HG02840 (cell line): ENCODE measurements at regions not wholly inside any gene's neighbourhood (a gene's known extent, or its start where the extent isn't known, plus 50 kb on each side); places are given as distances from the start of the nearest gene placed in this dataset.
A peak's percentile ranks its signal among the peaks of the same experiment; 100 is the strongest.

Experiments used
- ATAC-seq: cut with Tn5 transposase; IDR thresholded peaks from one replicate; pipeline ENCODE4 v1.9.1; 2021; ENCODE audit warnings: mild to moderate bottlenecking, moderate library complexity, moderate number of reproducible peaks; ENCODE audit not compliant: unreplicated experiment, low FRiP score

DNA sequence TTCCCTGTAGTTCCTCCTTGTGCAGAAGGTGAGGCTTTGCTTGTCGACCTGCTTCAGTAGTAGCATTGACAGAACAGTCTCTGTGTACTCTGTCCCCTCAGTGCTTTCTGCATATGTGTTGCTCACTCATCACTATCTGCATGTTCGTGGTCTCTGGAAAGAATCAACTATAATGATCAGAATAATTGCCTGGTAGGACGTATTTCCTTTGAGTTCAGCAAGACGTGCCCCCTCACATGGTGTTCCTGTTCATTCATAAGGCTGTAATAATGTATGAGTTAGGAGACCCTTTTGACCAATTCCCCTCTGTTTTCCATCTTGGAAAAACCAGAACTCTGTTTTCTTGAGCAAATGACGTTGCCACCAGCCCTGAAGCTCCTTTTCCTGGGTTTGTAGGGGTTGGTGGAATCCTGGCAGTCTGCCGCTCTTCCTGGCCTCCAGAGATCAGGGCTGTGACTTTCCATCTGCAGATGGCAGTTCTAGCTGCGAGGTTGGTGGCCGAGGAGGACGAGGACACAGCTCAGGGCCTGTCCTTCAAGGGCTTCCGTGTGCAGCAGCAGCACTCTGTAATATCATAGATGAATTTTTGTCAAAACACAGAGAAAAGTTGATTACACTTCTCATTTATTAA is 61.9 kb downstream of the EXOSC2 start:
- no peak for ATAC-seq

DNA sequence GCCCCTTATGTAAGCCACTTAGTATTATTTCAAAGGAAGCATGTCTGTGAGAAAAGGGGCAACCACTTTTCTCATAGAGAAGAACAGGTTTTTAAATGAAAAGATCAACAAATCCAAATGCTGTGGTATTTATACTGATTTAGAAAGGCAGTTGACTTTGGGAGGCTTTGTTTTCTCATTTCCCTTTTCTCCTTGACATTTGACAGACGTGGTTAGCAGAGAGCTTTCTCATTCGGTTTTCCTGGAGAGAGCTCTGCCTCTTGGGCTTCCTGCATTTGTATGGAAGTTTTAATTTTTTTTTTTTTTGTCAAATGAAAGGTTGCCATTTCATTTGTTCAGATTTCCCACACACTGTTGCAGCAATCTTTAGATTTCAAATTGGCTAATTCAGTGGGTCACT is 62.5 kb downstream of the EXOSC2 start:
- ATAC-seq, result no peak

DNA sequence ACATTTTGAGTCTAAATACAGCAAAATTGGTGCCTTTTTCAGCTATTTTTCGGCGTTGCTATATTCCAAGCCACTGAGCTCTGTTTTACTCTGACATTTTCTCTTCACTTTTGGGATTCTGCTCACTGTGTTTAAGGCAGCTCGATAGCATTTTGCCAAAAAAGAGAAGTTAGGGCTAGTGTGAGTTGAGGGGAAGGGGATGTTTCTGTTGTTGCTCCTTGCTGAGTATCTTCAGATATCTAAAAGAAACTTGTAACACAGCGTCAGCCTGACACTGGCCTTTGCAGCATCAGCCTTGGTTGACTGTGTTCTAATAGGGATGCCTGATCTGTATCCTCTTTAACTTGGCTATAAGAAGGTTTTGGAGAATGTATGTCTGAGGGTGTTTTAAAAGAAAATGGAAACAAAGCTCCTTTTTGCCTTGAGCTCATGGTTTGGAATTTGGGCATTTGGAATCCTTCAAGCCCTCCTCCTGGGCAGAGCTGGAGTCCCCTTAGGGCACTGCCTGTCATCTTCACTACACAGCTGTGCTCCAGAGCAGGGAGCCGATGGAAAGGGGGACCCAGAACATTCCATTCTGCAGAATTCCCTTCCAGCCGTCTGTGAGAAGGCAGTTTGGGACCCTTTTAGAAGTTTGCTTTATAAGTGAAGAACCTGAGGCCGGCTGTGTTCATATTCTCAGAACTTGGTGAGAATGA is 63.0 kb downstream of the EXOSC2 start:
- no peak for ATAC-seq

DNA sequence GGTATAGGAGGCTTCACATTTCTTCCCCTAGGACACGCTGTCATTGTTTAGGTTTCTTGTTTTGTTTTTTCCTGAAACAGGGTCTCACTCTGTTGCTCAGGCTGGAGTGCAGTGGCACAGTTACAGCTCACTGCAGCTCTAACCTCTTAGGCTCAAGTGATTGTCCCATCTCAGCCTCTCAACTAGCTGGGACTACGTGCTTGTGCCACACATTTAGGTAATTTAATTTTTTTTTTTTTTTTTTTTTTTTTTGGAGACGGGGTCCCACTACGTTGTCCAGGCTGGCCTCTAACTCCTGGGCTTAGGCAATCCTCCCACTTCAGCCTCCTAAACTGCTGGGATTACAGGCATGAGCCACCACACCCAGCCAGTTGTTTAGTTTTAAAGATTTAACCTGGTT is 66.2 kb downstream of the EXOSC2 start:
- ATAC-seq, result no peak

DNA sequence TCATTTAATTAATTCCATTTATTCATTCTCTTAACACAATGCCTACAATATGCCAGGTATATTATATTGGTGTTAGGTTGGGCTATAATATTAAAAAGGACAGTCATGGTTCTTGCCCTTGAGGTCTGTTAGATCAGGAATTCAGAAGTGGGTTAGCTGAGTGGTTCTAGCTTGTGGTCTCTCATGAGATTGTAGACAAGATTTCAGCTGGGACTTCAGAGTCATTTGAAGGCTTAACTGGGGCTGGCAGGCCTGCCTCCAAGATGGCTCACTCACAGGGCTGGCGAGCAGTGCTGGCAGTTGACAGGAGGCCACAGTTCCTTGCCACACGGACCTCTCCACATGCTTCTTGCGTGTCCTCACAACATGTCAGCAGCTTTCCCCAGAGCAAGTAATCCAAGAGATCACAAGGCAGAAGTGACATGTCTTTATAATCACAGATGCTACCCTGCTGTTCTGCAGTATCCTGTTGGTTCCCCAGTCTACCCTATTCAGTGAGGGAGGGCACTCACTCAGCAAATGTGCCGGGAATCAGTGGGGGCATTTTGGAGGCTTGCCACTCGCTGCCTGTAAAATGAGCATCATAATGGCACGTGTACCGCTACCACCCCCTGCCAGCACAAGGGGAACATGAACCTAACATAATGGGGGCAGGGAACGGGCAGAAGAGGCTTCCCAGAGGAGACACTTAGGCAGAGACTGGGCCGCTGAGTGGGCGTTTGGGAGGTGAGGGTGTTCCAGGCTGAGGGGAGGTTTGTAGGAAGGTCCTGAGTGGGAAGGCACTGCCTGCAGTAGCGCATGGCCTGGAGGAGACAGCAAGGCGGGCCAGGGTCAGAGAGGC is 70.0 kb downstream of the EXOSC2 start:
- ATAC-seq, result no peak

DNA sequence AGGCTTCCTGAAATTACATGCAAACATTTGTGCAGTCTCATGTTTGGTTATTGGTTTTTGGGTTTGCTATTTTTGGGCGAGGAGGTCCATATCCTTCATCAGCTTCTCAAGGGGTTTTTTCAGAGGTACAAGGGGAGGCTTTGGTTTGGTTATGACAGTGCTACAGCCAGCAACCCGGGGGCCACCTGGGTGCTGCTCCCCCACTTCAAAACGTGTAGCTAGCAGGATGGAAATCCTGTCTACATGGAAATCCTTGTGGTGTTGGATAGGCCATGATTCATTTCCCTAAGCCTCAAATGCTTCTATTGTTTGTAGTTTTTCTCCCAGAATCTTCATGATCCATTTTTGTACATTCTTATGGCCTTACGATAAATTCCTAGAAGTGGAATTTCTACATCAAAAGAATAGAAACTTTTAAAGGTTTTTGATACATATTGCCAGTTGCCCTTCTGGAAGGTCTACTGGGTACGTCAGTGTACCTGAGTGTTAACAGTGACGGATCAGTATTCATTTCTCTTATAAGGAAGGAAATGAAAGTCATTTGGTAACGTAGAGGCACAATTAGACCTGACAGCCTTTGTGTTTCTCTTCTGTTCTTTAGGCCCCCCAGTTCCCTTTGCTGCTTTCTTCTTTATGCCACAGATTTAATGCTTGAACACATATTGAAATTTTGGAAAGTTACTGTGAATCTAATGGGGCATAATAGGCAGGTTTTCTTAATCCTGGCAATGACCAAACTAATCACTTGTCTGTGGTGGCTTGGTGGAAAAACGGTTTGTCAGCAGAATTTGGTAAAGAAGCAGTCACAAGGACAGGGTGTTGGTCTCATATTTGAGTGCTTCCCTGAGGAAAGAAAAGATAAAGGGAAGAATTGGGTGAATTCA is 69.7 kb upstream of the ABL1 start:
- peak; percentile 52 for ATAC-seq

DNA sequence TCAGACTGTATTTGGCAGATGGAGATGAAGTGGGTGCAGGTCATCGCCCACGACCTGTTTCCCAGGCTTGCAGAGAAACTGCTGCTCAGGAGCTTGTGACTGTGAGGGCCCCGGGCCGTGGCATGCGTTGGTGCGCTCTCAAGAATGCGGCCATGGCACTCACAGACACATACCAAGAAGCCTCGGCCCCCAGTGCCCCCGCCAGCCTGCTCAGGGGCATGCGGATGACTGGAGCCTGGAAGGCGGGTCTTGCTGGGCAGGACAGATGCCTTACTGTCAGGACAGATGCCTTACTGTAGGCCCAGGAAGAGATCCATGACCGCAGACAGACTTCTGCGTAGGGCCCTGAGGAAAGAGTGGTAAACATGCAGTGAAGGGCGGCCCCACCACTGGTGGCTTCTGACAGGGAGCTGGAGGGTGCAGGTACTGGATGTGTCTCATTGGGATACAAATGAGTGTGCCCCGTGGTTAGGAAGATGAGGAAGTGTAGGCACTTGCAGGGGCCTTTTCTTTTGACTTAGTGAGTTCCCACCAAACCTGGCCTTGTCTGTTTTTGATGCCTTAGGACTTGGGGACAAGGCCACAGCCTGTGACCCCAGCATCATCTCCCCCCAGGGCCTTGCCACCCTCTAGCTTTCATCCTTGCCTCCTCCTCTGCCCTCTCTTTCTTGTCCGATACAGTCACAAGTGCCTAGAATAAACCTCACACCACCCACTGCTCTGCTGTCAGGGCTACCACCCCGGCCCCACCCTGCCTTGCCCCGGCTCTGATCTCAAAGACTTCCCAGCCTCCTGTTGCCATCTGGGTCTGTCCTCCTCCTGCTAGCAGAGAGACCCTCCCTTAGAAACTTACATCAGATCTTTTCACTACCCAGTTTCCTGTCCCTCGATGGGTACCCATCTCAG is 68.8 kb upstream of the ABL1 start:
- ATAC-seq, result no peak

DNA sequence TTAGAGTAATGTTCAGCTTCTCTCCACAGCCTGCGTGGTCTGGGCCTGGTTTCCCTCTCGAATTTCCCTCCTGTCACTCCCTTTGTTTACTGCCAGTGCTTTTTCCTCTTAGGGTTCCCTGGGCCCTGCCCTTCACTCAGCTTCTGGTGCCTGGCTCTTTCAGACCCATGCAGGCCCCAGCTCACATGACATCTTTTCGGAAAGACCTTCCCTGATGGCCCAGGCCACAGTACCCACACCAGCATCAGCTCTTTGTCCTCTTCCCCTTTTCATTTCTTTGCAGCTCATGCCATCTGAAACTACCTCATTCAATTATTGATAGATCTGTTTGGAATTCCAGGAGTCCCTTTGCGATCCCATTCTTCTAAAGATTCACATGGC is 68.1 kb upstream of the ABL1 start:
- no peak for ATAC-seq

DNA sequence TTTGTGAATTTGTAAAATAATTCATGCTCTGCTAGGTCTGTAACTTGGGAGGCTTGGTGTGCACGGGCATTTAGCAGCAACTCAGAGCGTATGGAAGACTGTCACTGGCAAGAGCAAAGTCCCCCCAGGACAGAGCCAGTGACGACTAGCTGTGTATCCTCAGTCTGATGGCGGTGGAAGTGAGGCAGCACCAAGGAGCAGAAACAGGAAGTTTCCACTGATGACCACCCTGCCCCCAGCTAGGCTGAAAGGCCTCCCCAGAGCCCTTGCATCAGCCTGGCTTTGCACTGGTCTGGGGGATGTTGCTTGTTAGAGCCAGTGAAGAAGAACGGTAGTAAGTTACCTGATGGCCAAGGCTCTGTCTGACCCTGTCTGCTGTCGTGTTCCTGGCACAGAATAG is 66.8 kb upstream of the ABL1 start:
- no peak for ATAC-seq

DNA sequence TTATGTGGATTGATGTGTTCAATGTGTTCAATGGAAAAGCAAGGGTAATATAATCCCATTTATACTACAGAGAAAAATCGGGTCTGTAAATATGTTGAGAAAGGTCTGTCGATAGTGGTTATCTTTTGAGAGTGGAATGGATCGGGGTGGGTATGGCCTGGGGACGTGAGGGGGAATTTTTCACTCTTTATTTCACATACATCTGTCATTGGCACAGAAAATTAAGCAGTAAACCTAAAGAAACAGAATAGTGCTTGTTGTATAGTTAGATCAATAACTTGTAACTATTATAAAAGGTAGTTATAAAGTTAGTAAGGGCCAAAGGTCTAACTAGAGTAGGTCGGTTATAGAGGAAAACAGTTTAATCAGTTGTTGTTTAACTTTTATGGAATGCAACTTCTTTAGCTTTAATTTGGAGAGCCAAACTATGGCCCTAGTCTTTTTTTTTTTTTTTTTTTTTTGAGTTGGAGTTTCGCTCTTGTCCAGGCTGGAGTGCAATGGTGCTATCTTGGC is 66.1 kb upstream of the ABL1 start:
- ATAC-seq, result no peak

DNA sequence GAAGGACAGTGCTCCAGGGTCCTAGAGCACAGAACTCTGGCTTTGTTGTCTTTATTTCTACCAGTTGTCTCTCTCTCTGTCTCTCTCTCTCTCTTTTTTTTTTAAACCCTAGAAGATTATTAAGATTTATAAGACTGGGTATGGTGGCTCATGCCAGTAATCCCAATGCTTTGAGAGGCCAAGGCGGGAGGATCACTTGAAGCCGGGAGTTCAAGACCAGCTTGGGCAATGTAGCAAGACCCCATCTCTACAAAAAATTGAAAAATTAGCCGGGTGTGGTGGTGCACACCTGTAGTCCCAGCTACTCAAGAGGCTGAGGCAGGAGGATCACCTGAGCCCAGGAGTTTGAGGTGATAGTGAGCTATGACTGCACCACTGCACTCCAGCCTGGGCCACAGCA is 65.0 kb upstream of the ABL1 start:
- ATAC-seq, result no peak

DNA sequence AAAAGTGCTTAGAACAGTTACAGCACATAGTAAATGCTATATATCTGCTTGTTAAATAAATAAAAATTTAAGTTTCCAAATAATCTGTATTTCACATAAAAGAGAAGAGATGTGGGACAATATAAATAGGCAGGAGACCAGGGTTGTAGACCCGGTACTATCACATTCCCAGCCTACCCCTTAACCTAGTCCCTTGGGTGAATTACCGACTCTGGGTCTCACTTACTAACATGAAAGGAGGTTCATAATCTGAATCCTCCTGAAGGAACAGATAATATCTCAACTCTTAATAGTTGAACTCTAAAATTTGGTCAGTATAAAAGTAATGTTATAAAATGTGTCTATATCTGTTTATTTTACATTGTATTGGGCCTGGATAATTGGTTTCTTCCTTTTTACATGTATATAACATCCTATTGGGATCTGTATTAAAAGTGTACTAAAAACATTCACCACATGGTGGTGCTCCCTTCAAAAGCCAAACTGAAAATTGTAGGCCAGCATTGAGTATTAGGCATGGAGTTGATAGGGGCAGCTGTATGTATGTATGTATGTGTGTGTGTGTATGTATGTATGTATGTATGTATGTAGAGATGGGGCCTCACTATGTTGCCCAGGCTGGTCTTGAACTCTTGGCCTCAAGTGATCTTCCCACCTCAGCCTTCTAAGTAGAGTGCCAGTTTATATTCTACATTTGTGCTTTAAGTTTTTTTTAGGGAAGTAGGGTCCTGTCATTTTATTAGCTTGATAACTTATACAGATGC is 64.2 kb upstream of the ABL1 start:
- ATAC-seq, result no peak

DNA sequence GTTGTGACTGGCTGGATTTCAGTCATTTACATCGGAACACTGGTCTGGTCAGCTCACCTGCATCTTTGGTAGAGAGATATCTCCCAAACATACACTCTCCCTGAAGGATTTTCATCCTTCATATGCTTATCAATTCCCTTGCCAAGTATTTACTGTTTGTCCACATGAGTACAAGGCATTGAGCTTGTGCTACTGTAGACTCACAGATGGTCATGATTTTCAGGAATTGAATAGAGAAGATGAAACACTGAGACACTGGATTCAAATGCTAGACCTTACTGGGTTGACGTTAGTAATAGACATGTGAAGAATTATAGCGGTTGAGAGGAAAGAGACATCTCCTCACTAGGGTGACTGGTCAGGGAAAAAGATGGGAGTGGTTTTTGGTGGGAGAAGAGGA is 62.9 kb upstream of the ABL1 start:
- ATAC-seq, result no peak

DNA sequence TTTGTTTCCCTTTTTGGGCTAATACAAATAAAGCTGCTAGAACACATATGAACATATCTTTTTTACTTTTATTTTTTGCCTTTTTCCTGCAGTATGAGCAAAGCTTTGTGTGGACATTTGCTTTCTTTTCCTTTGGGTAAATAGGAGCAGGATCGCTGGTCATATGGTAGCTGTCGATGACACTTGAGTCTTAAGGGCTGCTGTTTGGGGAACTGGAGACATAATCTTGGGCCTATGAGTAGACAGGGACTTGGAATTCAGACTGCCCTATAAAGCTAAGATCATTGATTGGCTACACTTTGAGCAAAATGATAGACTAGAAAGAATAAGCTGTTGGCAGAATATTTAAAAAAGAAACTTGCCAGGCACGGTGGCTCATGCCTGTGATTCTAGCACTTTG is 60.9 kb upstream of the ABL1 start:
- no peak for ATAC-seq

DNA sequence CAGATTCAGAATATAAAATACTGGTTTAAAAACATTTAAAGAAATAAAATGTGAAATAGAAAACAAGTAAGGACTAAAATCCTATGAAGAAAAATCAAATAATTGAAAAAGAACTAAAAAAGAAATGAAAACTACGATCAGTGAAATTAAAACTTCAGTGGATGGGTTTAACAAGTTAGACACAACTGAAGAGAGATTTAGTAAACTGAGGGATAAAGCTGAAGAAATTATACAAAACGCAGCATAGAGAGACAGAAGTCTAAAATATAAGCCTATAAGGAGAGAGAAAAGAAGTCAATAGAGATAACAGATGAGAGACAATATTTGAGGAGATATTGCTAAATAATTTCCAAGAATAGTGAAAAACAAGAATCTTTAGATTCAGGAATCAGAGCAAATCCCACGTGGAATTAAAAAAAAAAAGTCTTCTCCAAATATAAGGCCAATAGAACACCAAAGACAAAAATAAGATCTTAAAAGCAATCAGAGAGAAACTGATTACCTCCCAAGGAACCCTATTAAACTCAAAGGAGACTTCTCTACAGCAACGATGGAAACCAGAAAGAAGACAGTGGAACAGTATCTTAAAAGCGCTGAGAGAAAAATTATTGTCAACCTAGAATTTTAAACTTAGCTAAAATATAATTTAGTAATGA is 59.6 kb upstream of the ABL1 start:
- ATAC-seq, result no peak

DNA sequence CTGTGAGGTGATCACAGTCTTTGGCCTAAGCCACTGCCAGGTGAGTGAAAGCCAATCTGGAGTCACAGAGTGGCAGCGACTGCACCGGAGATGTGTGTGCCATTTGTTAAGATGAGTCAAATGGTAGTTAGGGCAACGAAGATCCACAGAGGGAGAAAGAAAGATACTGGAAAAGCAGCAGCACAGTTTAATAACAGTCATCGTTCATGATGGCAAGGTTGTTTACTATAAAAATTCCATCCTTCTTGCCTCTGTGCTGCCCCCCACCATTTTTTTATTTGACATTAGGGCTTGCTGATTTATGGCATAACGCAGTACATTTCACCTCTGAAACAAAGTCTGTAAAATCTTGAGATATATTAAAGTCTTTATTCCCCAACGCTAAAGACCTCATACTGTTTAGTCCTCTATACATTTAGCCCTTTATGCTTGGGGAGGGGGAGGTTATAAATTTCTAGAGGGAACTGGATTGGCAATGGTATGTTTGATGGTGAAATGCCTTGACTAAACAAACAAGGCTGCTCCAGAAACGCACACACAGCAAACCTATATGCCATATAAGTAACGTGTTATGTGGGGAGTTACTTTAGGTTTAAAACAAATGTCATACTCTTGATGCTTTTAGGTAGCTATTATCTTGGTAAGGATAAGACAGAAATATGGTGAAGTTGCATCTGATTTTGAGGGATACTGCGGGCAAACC is 55.8 kb upstream of the ABL1 start:
- no peak for ATAC-seq

DNA sequence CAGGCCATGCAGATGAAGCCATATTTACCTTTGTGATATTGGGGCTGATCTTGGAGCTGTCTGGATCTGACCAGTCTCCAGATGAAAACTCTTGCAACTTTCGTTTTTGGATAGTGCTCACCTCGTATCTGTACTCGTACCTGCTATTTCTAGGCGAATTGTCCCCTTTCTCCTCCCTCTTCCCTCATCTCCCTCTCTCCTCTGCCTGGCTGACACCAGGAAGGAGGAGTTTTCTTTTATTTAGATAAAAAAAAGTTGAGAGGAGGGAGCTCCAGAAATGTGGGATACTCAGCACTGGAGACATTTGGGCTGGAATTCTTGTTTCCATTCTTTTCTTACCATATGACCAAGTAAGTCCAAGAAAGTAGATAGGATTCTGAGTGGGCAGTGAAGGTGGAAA is 54.6 kb upstream of the ABL1 start:
- no peak for ATAC-seq
